Right ventricle myocardium superior (tissue), 1 donor: ENCODE measurements at regions not wholly inside any gene's neighbourhood (a gene's known extent, or its start where the extent isn't known, plus 50 kb on each side); places are given as distances from the start of the nearest gene placed in this dataset.
"Not testable (repeated sequence)": the region's sequence is repeated elsewhere in the genome, so short reads cannot be mapped to it uniquely, and the experiment has no call there.

Experiments used
- ATAC-seq: fragments of 200-7000 bp; cut with Tn5 transposase; one replicate; pipeline ENCODE4 v1.9.1; 2020; ENCODE audit warnings: mild to moderate bottlenecking; ENCODE audit not compliant: poor library complexity
- DNase-seq: peaks from one replicate; pipeline ENCODE4 v3.0.0-alpha.2; 2020
- intact Hi-C: fragments of 100-400 bp; cut with DNase I; formaldehyde crosslinking; loops from one replicate; pipeline ENCODE4 v1.11.2; 2022
- donor health status: DM: no; HTN: yes; CAD: no; lungs with severe emphysema.

GRCh38 chr17:74117999-74118421 lies 85.5 kb upstream of the RPL38 start:
- no peak for ATAC-seq
- no peak for DNase-seq
- intact Hi-C loops = no loop called here

- no peak for DNase-seq
- no peak for ATAC-seq
- intact Hi-C loops = no loop called here
These were observed 85.0 kb upstream of the RPL38 start for GRCh38 chr17:74118504-74118903.

- DNase-seq (no peak), ATAC-seq (no peak)
- intact Hi-C loops = no loop called here
These were observed 84.4 kb upstream of the RPL38 start for GRCh38 chr17:74119049-74119580.

- intact Hi-C loops = no loop called here
- DNase-seq = no peak
- no peak for ATAC-seq
These were observed 83.5 kb upstream of the RPL38 start for GRCh38 chr17:74119965-74120364.

GRCh38 chr17:74123350-74123749 lies 80.1 kb upstream of the RPL38 start:
- DNase-seq (no peak), ATAC-seq (no peak)
- intact Hi-C loops = no loop called here

- no peak for DNase-seq
- ATAC-seq = no peak
- intact Hi-C loops = no loop called here
These were observed 79.5 kb upstream of the RPL38 start for GRCh38 chr17:74123866-74124444.

- intact Hi-C loops = no loop called here
- ATAC-seq (no peak), DNase-seq (no peak)
These were observed 78.3 kb upstream of the RPL38 start for GRCh38 chr17:74125156-74125555.

- no peak for DNase-seq
- intact Hi-C loops = no loop called here
These were observed 77.1 kb upstream of the RPL38 start for GRCh38 chr17:74126179-74126900.

GRCh38 chr17:74126959-74127358 lies 76.5 kb upstream of the RPL38 start:
- no peak for DNase-seq
- ATAC-seq = no peak
- intact Hi-C loops = no loop called here

More at GRCh38 chr17:74126179-74126900, 77.1 kb upstream of the RPL38 start:
- no peak for ATAC-seq

- DNase-seq (no peak), ATAC-seq (no peak)
- intact Hi-C loops = no loop called here
These were observed 74.8 kb upstream of the RPL38 start for GRCh38 chr17:74128456-74129211.

- DNase-seq, intact Hi-C loops, ATAC-seq: not testable (repeated sequence)
These were observed 73.7 kb upstream of the RPL38 start for GRCh38 chr17:74129800-74130199.

GRCh38 chr17:74130276-74130675 lies 73.2 kb upstream of the RPL38 start:
- ATAC-seq = no peak
- no peak for DNase-seq
- intact Hi-C loops = no loop called here

- no peak for DNase-seq
- ATAC-seq = no peak
- intact Hi-C loops = no loop called here
These were observed 72.6 kb upstream of the RPL38 start for GRCh38 chr17:74130841-74131240.

GRCh38 chr17:74132354-74132753 lies 71.1 kb upstream of the RPL38 start:
- DNase-seq = no peak
- intact Hi-C loops = no loop called here

GRCh38 chr17:74133740-74134139 lies 69.7 kb upstream of the RPL38 start:
- no peak for ATAC-seq
- intact Hi-C loops = no loop called here

More at GRCh38 chr17:74132354-74132753, 71.1 kb upstream of the RPL38 start:
- ATAC-seq = no peak

GRCh38 chr17:74134234-74134633 lies 69.2 kb upstream of the RPL38 start:
- ATAC-seq, intact Hi-C loops, DNase-seq: not testable (repeated sequence)

More at GRCh38 chr17:74133740-74134139, 69.7 kb upstream of the RPL38 start:
- no peak for DNase-seq

GRCh38 chr17:74134991-74135390 lies 68.5 kb upstream of the RPL38 start:
- intact Hi-C loops = no loop called here
- no peak for DNase-seq
- ATAC-seq = no peak

GRCh38 chr17:74135391-74136167 lies 67.9 kb upstream of the RPL38 start:
- no peak for ATAC-seq
- intact Hi-C loops = no loop called here
- no peak for DNase-seq

- intact Hi-C loops = no loop called here
- ATAC-seq = no peak
- no peak for DNase-seq
These were observed 66.1 kb upstream of the RPL38 start for GRCh38 chr17:74137416-74137815.
